Heart left ventricle (tissue), 16 donors: ENCODE measurements at regions not wholly inside any gene's neighbourhood (a gene's known extent, or its start where the extent isn't known, plus 50 kb on each side); places are given as distances from the start of the nearest gene placed in this dataset.

ENCODE experiments used
- ATAC-seq, 4 donors: fragments of 200-7000 bp; cut with Tn5 transposase; one replicate each; pipeline ENCODE4 v1.9.1; 2020 to 2022; ENCODE audit warnings: moderate library complexity in 4 of 4, mild to moderate bottlenecking in 3 of 4, moderate number of reproducible peaks in 1 of 4
- DNase-seq, 5 donors: peaks; one replicate each; pipeline ENCODE4 v3.0.0-alpha.2; 2020
- H3K27ac ChIP-seq, 12 donors: fragments of 200-600 bp; sonication (generic) in 4 of 12; one replicate each; pipeline versions ENCODE4 v1.5.0 to v1.8.0; 2016 to 2022; ENCODE audit warnings: mild to moderate bottlenecking in 2 of 12
- H3K27me3 ChIP-seq, 9 donors: fragments of 200-600 bp; sonication (generic) in 2 of 9; one replicate each; pipeline versions ENCODE4 v1.5.1 to v1.8.0; 2016 to 2022; ENCODE audit warnings: mild to moderate bottlenecking in 3 of 9
- H3K36me3 ChIP-seq, 9 donors: fragments of 200-600 bp; sonication (generic) in 2 of 9; one replicate each; pipeline versions ENCODE4 v1.5.0 to v1.8.0; 2018 to 2022; ENCODE audit warnings: mild to moderate bottlenecking in 2 of 9
- H3K4me1 ChIP-seq, 12 donors: fragments of 200-600 bp; sonication (generic) in 4 of 12; one replicate each; pipeline versions ENCODE4 v1.5.0 to v1.8.0; 2016 to 2022; ENCODE audit warnings: mild to moderate bottlenecking in 3 of 12
- H3K4me3 ChIP-seq, 12 donors: fragments of 200-600 bp; sonication (generic) in 4 of 12; one replicate each; pipeline versions ENCODE4 v1.5.0 to v1.8.0; 2017 to 2022; ENCODE audit warnings: mild to moderate bottlenecking in 9 of 12, moderate library complexity in 4 of 12
- H3K9me3 ChIP-seq, 12 donors: fragments of 200-600 bp; sonication (generic) in 4 of 12; one replicate each; pipeline versions ENCODE4 v1.5.0 to v1.8.0; 2016 to 2022; ENCODE audit warnings: mild to moderate bottlenecking in 1 of 12
- POLR2A ChIP-seq, 2 donors: fragments of 450-650 bp; IDR thresholded peaks; one replicate each; pipeline ENCODE4 v1.6.1; 2017; ENCODE audit warnings: antibody characterized with exemption in 2 of 2, mild to moderate bottlenecking in 2 of 2, moderate library complexity in 2 of 2
- WGBS, 4 donors: extraction: QIAGEN DNeasy Blood & Tissue Kit in 2 of 4; methylation state at CpG; one replicate each; pipeline versions ENCODE4 v1.1.5 to v1.1.7; 2013 to 2018; 5-methylcytosine and 5-hydroxymethylcytosine counted together
- intact Hi-C, 10 donors: fragments of 100-400 bp; cut with DNase I; formaldehyde crosslinking; loops; one replicate each; pipeline versions ENCODE4 v1.11.1 to v1.14.2; 2022
- TF ChIP-seq, protein P1 (sequence below), 12 donors: fragments of 200-600 bp; sonication (generic) in 4 of 12; IDR thresholded peaks; one replicate each; pipeline versions ENCODE4 v1.5.0 to v1.8.0; 2018 to 2022; ENCODE audit warnings: antibody characterized with exemption in 12 of 12, mild to moderate bottlenecking in 5 of 12
- donor health status: ischemic (EF 13 %, LVEDD 7.1; RV severe dilation, severe dysfunction).
- donor health status: healthy with polysubstance abuse.
- donor health status: DM: no; HTN: yes; CAD: no.
- donor health status: DM: no; HTN: no; CAD: no.
- donor health status: ischemic (EF 25% LVEDD 6.9; RV normal size, moderate dysfunction).
- donor health status: ischemic (EF 25% LVEDD 5.7; RV mildly dilated, moderate dysfunction).
- donor health status: healthy.
- donor health status: DM: yes; HTN: yes; CAD: no.
- donor health status: ischemic (EF 35%, LVEDD 5.7; RV mildly dilated, moderate dysfunction).
- donor health status: nonischemic (EF 11% LVEDD 7.7; RV severe dilation, severe dysfunction).
- donor health status: DM: yes; HTN: yes; CAD: no.
- donor health status: PGD.
- donor health status: ischemic (EF 29% LVEDD 5.4; RV normal size, mild dysfunction).
- donor health status: nonischemic (EF 23%, LVEDD 6.1; RV moderate dilation, normal function).

DNA sequence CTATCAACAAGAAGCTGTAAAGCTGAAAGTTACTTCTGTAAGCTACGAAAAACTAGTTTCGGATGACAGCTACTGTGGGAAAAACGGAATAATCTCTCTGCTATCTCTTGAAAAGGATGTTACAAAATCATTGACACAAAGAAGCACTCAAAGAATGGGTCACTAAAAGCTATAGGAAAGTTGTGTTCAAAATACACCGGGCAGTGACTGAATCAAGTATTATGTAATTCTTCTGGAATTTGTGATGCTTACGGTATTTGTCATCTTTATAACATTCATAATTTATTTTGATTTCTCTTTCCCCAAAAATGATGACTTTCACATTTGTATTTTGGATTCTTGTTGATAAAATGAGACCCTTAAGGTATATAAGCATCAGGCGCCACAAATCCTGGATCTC, 112.1 kb upstream of the KLF6 start:
- TF ChIP-seq, protein P1, sequence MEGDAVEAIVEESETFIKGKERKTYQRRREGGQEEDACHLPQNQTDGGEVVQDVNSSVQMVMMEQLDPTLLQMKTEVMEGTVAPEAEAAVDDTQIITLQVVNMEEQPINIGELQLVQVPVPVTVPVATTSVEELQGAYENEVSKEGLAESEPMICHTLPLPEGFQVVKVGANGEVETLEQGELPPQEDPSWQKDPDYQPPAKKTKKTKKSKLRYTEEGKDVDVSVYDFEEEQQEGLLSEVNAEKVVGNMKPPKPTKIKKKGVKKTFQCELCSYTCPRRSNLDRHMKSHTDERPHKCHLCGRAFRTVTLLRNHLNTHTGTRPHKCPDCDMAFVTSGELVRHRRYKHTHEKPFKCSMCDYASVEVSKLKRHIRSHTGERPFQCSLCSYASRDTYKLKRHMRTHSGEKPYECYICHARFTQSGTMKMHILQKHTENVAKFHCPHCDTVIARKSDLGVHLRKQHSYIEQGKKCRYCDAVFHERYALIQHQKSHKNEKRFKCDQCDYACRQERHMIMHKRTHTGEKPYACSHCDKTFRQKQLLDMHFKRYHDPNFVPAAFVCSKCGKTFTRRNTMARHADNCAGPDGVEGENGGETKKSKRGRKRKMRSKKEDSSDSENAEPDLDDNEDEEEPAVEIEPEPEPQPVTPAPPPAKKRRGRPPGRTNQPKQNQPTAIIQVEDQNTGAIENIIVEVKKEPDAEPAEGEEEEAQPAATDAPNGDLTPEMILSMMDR (IDR thresholded peaks at IDR 0.05): no peak
- no peak for TF ChIP-seq POLR2A (IDR thresholded peaks at IDR 0.05)
- H3K36me3 ChIP-seq: no peaks in the 10 kb centered on the region
- intact Hi-C loops: no loop called here
- H3K4me1 ChIP-seq: peaks cover 0 to 47% (median 2%) of the 10 kb centered on the region in 12 donors
- no peaks in the 10 kb centered on the region for H3K27me3 ChIP-seq
- H3K27ac ChIP-seq: peak overlapping the region in 1 of 12 donors; percentile 13
- H3K4me3 ChIP-seq: no peak overlapping the region
- ATAC-seq: no peak
- 73 to 82% (median 77%) methylated on average over 6 of the region's 6 CpGs for WGBS, 4 donors
- no peaks in the 10 kb centered on the region for H3K9me3 ChIP-seq
- no peak for DNase-seq

DNA sequence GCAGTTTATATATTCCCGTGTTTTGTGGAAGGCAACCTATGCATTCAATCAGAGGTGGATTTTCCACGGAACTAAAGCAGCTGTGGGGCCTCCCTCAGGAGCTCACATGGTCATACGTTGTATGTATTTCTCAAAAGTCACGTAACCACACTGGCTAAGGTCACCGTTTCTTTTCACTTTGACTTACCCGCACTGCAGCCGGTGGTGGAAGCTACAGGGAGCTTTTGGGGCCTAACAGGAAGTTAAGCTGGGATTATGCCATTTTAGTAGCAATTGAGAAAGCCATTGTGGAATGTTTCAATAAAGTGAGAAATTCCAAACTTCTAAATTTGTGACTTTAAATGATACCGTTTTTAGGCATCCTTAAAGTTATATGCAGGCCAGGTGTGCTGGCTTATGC, 111.2 kb upstream of the KLF6 start:
- Histone ChIP-seq H3K9me3 (no peaks in the 10 kb centered on the region), H3K4me3 (no peak overlapping the region), H3K27ac (no peak overlapping the region), H3K4me1 (peaks cover 0 to 39% (median 0%) of the 10 kb centered on the region in 12 donors), H3K36me3 (no peaks in the 10 kb centered on the region), H3K27me3 (no peaks in the 10 kb centered on the region)
- TF ChIP-seq, protein P1 (IDR thresholded peaks at IDR 0.05): no peak
- TF ChIP-seq POLR2A (IDR thresholded peaks at IDR 0.05): no peak
- no peak for DNase-seq
- no peak for ATAC-seq
- 88 to 97% (median 90%) methylated on average over 8 of the region's 8 CpGs for WGBS, 4 donors
- intact Hi-C loops: no loop called here

GRCh38 chr10:3895045-3895631, 110.1 kb upstream of the KLF6 start:
- Histone ChIP-seq H3K27me3 (no peaks in the 10 kb centered on the region), H3K9me3 (no peaks in the 10 kb centered on the region), H3K27ac (peak overlapping the region in 1 of 12 donors; percentile 8), H3K36me3 (no peaks in the 10 kb centered on the region), H3K4me1 (peaks cover 0 to 39% (median 0%) of the 10 kb centered on the region in 12 donors), H3K4me3 (no peak overlapping the region)
- intact Hi-C loops: no loop called here
- WGBS, 4 donors: 45 to 58% (median 53%) methylated on average over 5 of the region's 5 CpGs
- TF ChIP-seq POLR2A (IDR thresholded peaks at IDR 0.05): no peak
- TF ChIP-seq, protein P1 (IDR thresholded peaks at IDR 0.05): no peak
- ATAC-seq: peak in 3 of 4 donors; percentile 34 to 90 (median 36)
- no peak for DNase-seq

GRCh38 chr10:3893901-3894563, 109.0 kb upstream of the KLF6 start:
- WGBS, 4 donors: 91 to 96% (median 95%) methylated on average over 10 of the region's 10 CpGs
- TF ChIP-seq, protein P1 (IDR thresholded peaks at IDR 0.05): no peak
- TF ChIP-seq POLR2A (IDR thresholded peaks at IDR 0.05): no peak
- Histone ChIP-seq H3K9me3 (no peaks in the 10 kb centered on the region), H3K27ac (peak overlapping the region in 1 of 12 donors; percentile 33), H3K36me3 (no peaks in the 10 kb centered on the region), H3K4me1 (peaks cover 0 to 39% (median 0%) of the 10 kb centered on the region in 12 donors), H3K4me3 (no peak overlapping the region), H3K27me3 (no peaks in the 10 kb centered on the region)
- DNase-seq (no peak), ATAC-seq (no peak)
- intact Hi-C loops: loop anchor here in 1 of 10 donors (5.0 kb wide), 1 partner anchor 657 kb away; no protein-coding TSS in a partner anchor
